ENCODE measurements at regions not wholly inside any gene's neighbourhood (a gene's known extent, or its start where the extent isn't known, plus 50 kb on each side); places are given as distances from the start of the nearest gene placed in this dataset.

GRCh38 chr18:4847056-4847455, 350.0 kb downstream of the AKAIN1 start:
- DNase-seq = no peak

- DNase-seq = no peak
Observed at GRCh38 chr18:4844320-4844719, 352.7 kb downstream of the AKAIN1 start.

DNA sequence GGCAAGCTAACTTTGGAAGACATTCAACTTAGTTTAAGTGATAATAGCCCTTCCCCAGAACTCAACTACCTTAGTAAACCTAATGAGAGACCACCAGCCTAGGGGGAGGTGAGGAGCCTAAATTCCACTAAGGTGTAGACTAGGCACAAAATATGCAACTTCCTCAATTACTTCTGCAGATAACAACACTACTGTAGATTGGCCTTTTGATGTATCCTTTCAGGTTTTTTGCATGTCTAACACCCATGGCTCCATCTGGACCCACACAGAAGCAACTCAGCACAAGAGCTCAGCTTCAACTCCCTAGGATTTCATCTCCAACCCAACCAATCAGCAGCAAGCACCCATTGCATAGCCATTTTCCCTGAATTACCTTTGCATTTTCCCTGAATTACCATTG, 353.3 kb downstream of the AKAIN1 start:
- no peak for DNase-seq

- DNase-seq = no peak
Observed at GRCh38 chr18:4842751-4843150, 354.3 kb downstream of the AKAIN1 start.

DNA sequence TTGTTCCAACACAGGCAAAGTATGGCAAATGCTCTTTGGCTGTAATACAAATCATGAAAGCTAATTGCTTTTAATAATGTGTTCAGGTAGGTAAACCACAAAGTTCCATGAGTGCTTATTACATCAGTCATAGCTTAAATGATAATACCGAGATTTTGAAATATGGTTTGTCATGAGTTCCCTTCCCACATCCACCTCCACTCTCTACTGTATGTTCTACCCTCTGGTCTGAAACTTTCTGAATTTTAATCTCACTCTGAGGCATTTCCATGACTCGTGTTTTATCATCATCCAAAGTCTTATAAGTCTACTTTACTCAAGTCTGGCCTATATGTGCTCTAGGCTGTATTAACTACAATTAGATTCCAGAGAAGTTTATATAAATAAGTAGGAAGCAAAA, 354.8 kb downstream of the AKAIN1 start:
- DNase-seq = no peak

- DNase-seq = no peak
Observed at GRCh38 chr18:4839639-4840038, 357.4 kb downstream of the AKAIN1 start.

DNA sequence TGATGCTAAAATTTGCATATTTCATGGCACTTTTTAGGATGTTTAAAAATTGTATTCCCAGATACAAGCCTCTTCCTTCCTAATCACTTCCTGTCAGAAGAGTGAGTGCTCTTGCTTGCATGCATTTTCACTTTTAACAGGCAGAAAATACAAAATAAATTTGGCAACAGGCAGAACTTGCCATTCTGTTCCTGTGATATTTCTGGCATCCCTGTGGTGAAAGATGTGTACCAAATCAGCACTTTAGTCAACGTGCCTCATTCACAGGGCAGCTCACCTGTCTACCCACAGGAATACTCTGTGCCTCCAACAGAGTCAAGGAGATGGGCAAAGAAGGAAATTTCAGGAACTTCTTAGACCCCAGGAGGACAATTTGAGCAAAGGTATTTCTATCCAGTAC, 360.9 kb downstream of the AKAIN1 start:
- DNase-seq = no peak

DNA sequence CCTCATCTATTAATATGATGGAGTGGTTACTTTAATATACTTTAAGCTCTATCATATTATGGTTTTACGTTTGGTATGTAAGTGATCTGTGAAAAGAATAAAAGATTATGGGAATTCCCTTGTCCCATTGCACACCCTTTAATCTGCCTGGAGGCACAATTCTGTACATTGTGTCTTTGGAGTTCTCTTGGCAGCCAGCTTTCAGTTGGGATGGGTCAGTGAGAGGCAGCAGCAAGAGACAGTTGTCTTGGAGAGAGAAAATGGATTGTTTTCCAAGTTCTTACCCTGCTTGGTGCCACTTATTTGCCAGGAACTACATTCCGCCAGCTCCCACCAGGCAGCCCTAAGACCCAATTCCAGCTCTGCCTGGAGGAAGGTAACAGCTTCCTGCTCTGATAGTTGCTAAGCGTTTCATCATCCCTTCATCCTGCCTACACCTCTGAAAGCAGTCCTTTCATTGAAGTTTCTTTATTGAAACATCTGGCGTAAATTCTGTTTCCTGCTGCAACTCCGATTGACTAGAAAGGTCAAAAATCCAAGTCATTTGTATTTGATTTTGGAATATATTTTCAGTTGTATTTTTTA, 365.2 kb downstream of the AKAIN1 start:
- DNase-seq = no peak

DNA sequence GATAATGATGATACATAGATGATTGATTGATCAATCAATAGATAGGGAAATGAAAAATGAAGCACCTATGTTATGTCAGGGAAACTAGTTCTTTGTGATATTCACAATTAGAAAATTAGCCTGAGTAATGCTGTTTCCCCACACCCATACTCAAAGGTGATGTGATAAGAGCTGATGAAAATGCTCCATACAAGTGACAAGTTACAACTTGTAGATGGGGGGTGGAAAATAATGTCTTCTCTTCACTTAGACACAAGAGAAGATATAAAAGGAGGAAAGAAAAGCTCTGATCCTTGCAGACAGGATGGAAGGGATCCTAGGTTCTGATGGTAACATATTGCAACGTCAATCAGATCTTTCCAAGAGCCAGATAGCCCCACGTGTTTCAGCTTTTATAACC, 365.9 kb downstream of the AKAIN1 start:
- no peak for DNase-seq

GRCh38 chr18:4823091-4823490, 368.0 kb upstream of the DLGAP1 start:
- DNase-seq = no peak

DNA sequence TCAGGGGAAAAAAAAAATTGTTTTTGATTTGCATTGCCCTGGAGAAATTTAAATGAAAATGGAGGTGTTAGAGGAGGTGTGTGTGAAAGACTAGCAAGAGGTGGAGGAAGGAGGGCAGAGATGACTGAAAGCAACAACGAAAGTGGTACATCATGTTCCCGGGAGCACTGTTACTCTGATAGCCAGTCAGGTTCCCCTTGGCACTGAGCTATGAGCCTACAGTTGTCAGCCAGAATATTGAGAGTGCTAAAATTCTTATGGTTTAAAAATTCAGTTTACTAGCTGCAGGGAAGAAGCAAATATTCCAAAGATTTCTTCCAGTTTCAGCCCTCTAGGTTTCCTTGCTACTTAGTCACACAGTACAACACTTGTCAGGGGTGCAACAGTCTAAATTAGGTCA, 366.7 kb upstream of the DLGAP1 start:
- no peak for DNase-seq

DNA sequence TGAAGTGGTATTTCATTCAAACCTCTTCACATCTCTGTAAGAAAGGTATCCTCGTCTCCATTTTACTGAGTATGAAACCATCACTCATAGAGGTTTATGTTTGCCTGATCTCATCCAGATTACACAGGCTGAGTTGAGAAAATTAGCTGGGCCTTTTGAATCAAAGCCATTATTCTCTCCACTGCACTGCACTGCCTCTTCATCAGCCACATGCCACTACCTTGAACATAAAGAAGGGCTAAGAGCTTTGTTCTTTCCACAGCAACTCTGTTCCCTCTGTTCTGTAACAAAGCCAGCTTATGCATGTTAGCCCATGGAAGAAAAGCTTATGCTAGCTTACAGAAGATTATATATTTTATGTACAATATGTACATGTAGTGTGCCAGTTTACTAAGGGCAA, 362.6 kb upstream of the DLGAP1 start:
- DNase-seq = no peak

- no peak for DNase-seq
Observed at GRCh38 chr18:4813708-4814107, 358.6 kb upstream of the DLGAP1 start.

GRCh38 chr18:4808891-4809290, 353.8 kb upstream of the DLGAP1 start:
- no peak for DNase-seq

GRCh38 chr18:4807604-4808293, 352.6 kb upstream of the DLGAP1 start:
- no peak for DNase-seq

- DNase-seq = no peak
Observed at GRCh38 chr18:4806331-4806730, 351.2 kb upstream of the DLGAP1 start.

- no peak for DNase-seq
Observed at GRCh38 chr18:4802296-4802695, 347.2 kb upstream of the DLGAP1 start.

GRCh38 chr18:4801151-4801550, 346.0 kb upstream of the DLGAP1 start:
- no peak for DNase-seq

DNA sequence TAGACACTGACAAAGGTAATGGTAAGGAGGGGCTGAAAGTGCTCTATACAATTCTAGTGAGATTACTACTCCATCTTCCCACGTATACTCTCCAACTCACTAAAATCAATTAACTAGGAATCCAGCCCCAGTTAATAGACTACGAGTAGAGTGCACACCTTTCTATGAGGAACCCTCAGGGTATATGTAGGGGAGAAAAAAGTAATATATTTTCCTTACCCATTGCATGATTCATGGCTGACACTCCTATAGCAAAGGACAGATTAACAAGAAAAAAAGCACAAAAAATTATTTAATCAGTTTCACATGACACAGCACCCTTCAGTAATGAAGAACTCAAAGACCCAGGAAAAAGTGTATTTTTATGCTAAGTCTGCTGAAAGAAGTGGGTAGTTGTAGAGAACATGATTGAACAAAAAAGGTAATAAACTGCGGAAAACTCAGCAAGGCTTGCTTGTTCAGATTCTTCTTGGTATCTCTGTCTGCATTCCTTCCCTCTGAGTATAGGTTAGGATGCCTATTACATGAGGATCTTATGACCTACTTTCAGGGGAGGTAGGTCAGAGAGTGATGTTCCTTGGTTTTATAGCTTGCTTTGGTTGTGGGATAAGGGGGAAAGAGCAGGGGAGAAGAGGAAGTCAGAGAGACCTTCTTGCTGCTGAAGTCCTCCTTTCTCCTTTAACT, 342.0 kb upstream of the DLGAP1 start:
- DNase-seq = no peak

- DNase-seq = no peak
Observed at GRCh38 chr18:4789506-4789905, 334.4 kb upstream of the DLGAP1 start.

DNA sequence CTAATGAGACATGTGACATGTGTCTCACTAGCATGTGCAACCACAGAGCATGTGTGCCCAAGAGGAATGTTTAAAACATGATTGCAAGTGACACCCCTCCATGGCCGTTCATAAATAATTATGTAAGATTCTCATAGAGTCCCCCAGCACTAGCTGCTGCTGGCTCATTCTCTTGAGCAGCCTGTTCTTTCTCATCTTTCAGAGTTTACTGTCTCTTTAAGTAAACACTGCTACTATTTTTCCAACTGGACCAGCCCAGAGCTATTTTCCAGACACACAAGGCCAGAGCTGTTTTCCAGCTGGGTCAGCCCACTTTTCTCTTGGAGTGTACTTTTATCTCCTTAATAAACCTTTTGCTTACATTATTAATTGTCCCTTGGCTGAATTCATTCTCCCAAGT, 326.8 kb upstream of the DLGAP1 start:
- DNase-seq = no peak

GRCh38 chr18:4765401-4765800, 310.3 kb upstream of the DLGAP1 start:
- no peak for DNase-seq

- DNase-seq = no peak
Observed at GRCh38 chr18:4762330-4762729, 307.2 kb upstream of the DLGAP1 start.

DNA sequence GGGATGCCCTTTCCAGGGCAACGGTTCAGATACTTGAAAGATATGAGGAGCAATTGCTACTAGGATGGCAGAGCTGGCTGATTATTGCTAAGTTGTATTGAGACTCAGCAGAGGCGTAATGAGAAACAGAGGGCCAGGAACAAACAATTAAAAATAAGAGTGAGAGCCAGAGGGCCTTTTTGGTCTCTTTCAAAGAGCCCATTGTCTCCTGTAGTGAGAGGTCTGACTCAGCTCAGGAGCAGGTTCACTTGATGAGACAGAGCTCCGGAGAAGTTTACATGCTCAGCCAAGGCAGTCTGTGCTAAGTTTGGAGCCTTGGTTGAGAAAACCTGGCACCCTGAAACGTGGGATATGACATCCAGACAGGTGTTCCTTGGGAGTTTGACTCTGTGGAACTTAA, 303.9 kb upstream of the DLGAP1 start:
- DNase-seq = no peak

GRCh38 chr18:4755848-4756247, 300.7 kb upstream of the DLGAP1 start:
- DNase-seq = no peak
